ENCODE measurements at regions not wholly inside any gene's neighbourhood (a gene's known extent, or its start where the extent isn't known, plus 50 kb on each side); places are given as distances from the start of the nearest gene placed in this dataset.

GRCh38 chr11:55106391-55106790 lies 155.6 kb upstream of the TRIM48 start:
- Histone ChIP-seq H3K4me1 (replicated peaks in 1 of 2) (no peaks in the 10 kb centered on the region), H3K27me3 (no peaks in the 10 kb centered on the region), H3K9me3 (replicated peaks in 1 of 3) (peaks cover 0 to 7% (median 0%) of the 10 kb centered on the region in 3 donors), H3K27ac (no peak overlapping the region), H3K4me3 (no peak overlapping the region), H3K36me3 (replicated peaks in 1 of 2) (no peaks in the 10 kb centered on the region)
- 53 to 61% (median 56%) methylated on average over 4 of the region's 4 CpGs for WGBS, 4 donors
- intact Hi-C loops (cut with DNase I) = no loop called here
- no peak for DNase-seq
- TF ChIP-seq CTCF (IDR thresholded peaks at IDR 0.05) (no peak), POLR2A (IDR thresholded peaks at IDR 0.05) (no peak)
